CD14-positive monocyte (primary cell): ENCODE measurements at regions not wholly inside any gene's neighbourhood (a gene's known extent, or its start where the extent isn't known, plus 50 kb on each side); places are given as distances from the start of the nearest gene placed in this dataset.

Experiments
- DNase-seq, 3 donors: peaks; one replicate each; pipeline ENCODE4 v3.0.0-alpha.2; 2011 to 2022
- H2AFZ ChIP-seq: 2 replicates; pipeline ENCODE4 v1.6.0; 2012; ENCODE audit warnings: mild to moderate bottlenecking, low read depth, low read length, inconsistent platforms; ENCODE audit not compliant: insufficient read depth, poor library complexity, severe bottlenecking
- H3K27ac ChIP-seq, 2 donors: 1 replicate in 1 of 2; 2 replicates in 1 of 2; pipeline ENCODE4 v1.5.1; 2012 to 2013; ENCODE audit warnings: low read length in 2 of 2, control low read depth in 1 of 2, inconsistent platforms in 1 of 2, low read depth in 1 of 2, mild to moderate bottlenecking in 1 of 2
- H3K27me3 ChIP-seq, 2 donors: one replicate each; pipeline versions ENCODE4 v1.6.0 to v1.6.1; 2011 to 2013; ENCODE audit warnings: low read length in 2 of 2; ENCODE audit not compliant: control insufficient read depth in 2 of 2, insufficient read depth in 2 of 2
- H3K36me3 ChIP-seq, 2 donors: replicated peaks in 1 of 2; 1 replicate in 1 of 2; 2 replicates in 1 of 2; pipeline versions ENCODE4 v1.5.1 to v1.6.1; 2012 to 2013; ENCODE audit warnings: low read length in 2 of 2, control low read depth in 1 of 2, inconsistent platforms in 1 of 2, mild to moderate bottlenecking in 1 of 2; ENCODE audit not compliant: insufficient read depth in 2 of 2, control insufficient read depth in 1 of 2
- H3K4me1 ChIP-seq, 2 donors: 1 replicate in 1 of 2; 2 replicates in 1 of 2; pipeline versions ENCODE4 v1.5.1 to v1.6.1; 2012 to 2013; ENCODE audit warnings: low read length in 2 of 2, control low read depth in 1 of 2, inconsistent platforms in 1 of 2, mild to moderate bottlenecking in 1 of 2, moderate library complexity in 1 of 2; ENCODE audit not compliant: insufficient read depth in 2 of 2, control insufficient read depth in 1 of 2
- H3K4me2 ChIP-seq: replicated peaks from 2 replicates; pipeline ENCODE3; 2012; ENCODE audit warnings: low read length, moderate library complexity, mild to moderate bottlenecking; ENCODE audit not compliant: poor library complexity, severe bottlenecking; ENCODE audit errors: extremely low read depth
- H3K4me3 ChIP-seq, 3 experiments: fragments of 200-600 bp in 1 of 3; sonication (generic) in 1 of 3; replicated peaks in 1 of 3; 1 replicate in 2 of 3; 2 replicates in 1 of 3; pipeline ENCODE4 v1.5.1; 2011 to 2013; ENCODE audit warnings: low read length in 3 of 3, mild to moderate bottlenecking in 3 of 3, control low read depth in 2 of 3, low read depth in 2 of 3, inconsistent platforms in 1 of 3, moderate library complexity in 1 of 3
- H3K79me2 ChIP-seq: 2 replicates; pipeline ENCODE4 v1.6.0; 2012; ENCODE audit warnings: mild to moderate bottlenecking, control low read depth, inconsistent platforms, low read length, moderate library complexity; ENCODE audit not compliant: insufficient read depth
- H3K9ac ChIP-seq: 2 replicates; pipeline ENCODE4 v1.6.0; 2017; ENCODE audit warnings: low read length, mild to moderate bottlenecking; ENCODE audit not compliant: insufficient read depth, poor library complexity, severe bottlenecking
- H3K9me3 ChIP-seq, 2 donors: replicated peaks in 1 of 2; 1 replicate in 1 of 2; 2 replicates in 1 of 2; pipeline versions ENCODE4 v1.5.1 to v1.6.1; 2012 to 2013; ENCODE audit warnings: low read length in 2 of 2, control low read depth in 1 of 2; ENCODE audit not compliant: control insufficient read depth in 1 of 2, insufficient read depth in 1 of 2
- H4K20me1 ChIP-seq: 2 replicates; pipeline ENCODE4 v1.6.0; 2012; ENCODE audit warnings: mild to moderate bottlenecking, low read length, control low read depth, moderate library complexity; ENCODE audit not compliant: insufficient read depth
- H3K27ac Mint-ChIP-seq, 7 donors: one replicate each; pipeline ENCODE4 v1.8.0; 2020; ENCODE audit warnings: mild to moderate bottlenecking in 7 of 7, mixed read lengths in 7 of 7, moderate library complexity in 6 of 7, inconsistent platforms in 2 of 7
- H3K27me3 Mint-ChIP-seq, 3 donors: one replicate each; pipeline ENCODE4 v1.8.0; 2021 to 2022; ENCODE audit warnings: low read depth in 3 of 3, mild to moderate bottlenecking in 3 of 3, mixed read lengths in 3 of 3, moderate library complexity in 3 of 3, inconsistent platforms in 1 of 3
- H3K36me3 Mint-ChIP-seq, 2 donors: one replicate each; pipeline ENCODE4 v1.8.0; 2020; ENCODE audit warnings: mixed read lengths in 2 of 2, inconsistent platforms in 1 of 2, mild to moderate bottlenecking in 1 of 2
- H3K4me1 Mint-ChIP-seq: one replicate; pipeline ENCODE4 v1.8.0; 2020; ENCODE audit warnings: mild to moderate bottlenecking, mixed read lengths
- H3K4me3 Mint-ChIP-seq, 2 donors: one replicate each; pipeline ENCODE4 v1.8.0; 2020; ENCODE audit warnings: mild to moderate bottlenecking in 2 of 2, mixed read lengths in 2 of 2, moderate library complexity in 1 of 2
- H3K9me3 Mint-ChIP-seq, 7 donors: one replicate each; pipeline ENCODE4 v1.8.0; 2020 to 2022; ENCODE audit warnings: mixed read lengths in 7 of 7, mild to moderate bottlenecking in 6 of 7, moderate library complexity in 6 of 7, inconsistent platforms in 2 of 7
- CTCF ChIP-seq: fragments of 200-600 bp; IDR thresholded peaks from one replicate; pipeline ENCODE4 v1.8.0; 2022; ENCODE audit warnings: antibody characterized with exemption, mild to moderate bottlenecking
- WGBS: methylation state at CpG from one replicate; pipeline ENCODE4 v1.1.5; 2013; ENCODE audit warnings: missing lambda C conversion rate; ENCODE audit not compliant: insufficient coverage; 5-methylcytosine and 5-hydroxymethylcytosine counted together
- intact Hi-C, 2 donors: fragments of 100-400 bp; cut with micrococcal nuclease; formaldehyde crosslinking; loops; one replicate each; pipeline versions ENCODE4 v1.15.0 to v1.15.1; 2023

- no peaks in the 10 kb centered on the region for H3K4me1 ChIP-seq
- no peaks in the 10 kb centered on the region for H3K36me3 ChIP-seq
- no peak overlapping the region for H3K9ac ChIP-seq
- H3K4me3 ChIP-seq: no peak overlapping the region
- H3K79me2 ChIP-seq: no peaks in the 10 kb centered on the region
- H4K20me1 ChIP-seq: no peaks in the 10 kb centered on the region
- no peaks in the 10 kb centered on the region for H3K9me3 ChIP-seq
- Mint-ChIP-seq H3K27me3 (no peaks in the 10 kb centered on the region), H3K4me1 (no peaks in the 10 kb centered on the region), H3K4me3 (no peak overlapping the region), H3K9me3 (peaks cover 1 to 4% (median 3%) of the 10 kb centered on the region in 7 donors), H3K36me3 (no peaks in the 10 kb centered on the region), H3K27ac (no peak overlapping the region)
- H2AFZ ChIP-seq: no peak overlapping the region
- intact Hi-C loops: no loop called here
- DNase-seq: no peak
- no peak overlapping the region for H3K27ac ChIP-seq
- no peak for TF ChIP-seq CTCF
- no peak overlapping the region for H3K4me2 ChIP-seq
- no CpG with 5 or more reads among the region's 5 CpGs for WGBS
- H3K27me3 ChIP-seq: no peaks in the 10 kb centered on the region
Measured at GRCh38 chr4:170700064-170700463, 610.3 kb upstream of the AADAT start.

GRCh38 chr4:170698334-170698733 lies 608.6 kb upstream of the AADAT start:
- Mint-ChIP-seq H3K4me1 (no peaks in the 10 kb centered on the region), H3K36me3 (no peaks in the 10 kb centered on the region), H3K27ac (no peak overlapping the region), H3K27me3 (no peaks in the 10 kb centered on the region), H3K4me3 (no peak overlapping the region), H3K9me3 (peaks cover 1 to 12% (median 5%) of the 10 kb centered on the region in 7 donors)
- Histone ChIP-seq H3K36me3 (no peaks in the 10 kb centered on the region), H3K79me2 (no peaks in the 10 kb centered on the region), H3K4me3 (no peak overlapping the region), H3K9ac (no peak overlapping the region), H3K27ac (no peak overlapping the region), H3K4me1 (no peaks in the 10 kb centered on the region), H3K27me3 (no peaks in the 10 kb centered on the region), H3K9me3 (no peaks in the 10 kb centered on the region), H2AFZ (no peak overlapping the region), H3K4me2 (no peak overlapping the region), H4K20me1 (no peaks in the 10 kb centered on the region)
- no CpG with 5 or more reads among the region's 1 CpG for WGBS
- intact Hi-C loops: no loop called here
- no peak for TF ChIP-seq CTCF
- DNase-seq: no peak
